ENCODE measurements at regions not wholly inside any gene's neighbourhood (a gene's known extent, or its start where the extent isn't known, plus 50 kb on each side); places are given as distances from the start of the nearest gene placed in this dataset.

DNA sequence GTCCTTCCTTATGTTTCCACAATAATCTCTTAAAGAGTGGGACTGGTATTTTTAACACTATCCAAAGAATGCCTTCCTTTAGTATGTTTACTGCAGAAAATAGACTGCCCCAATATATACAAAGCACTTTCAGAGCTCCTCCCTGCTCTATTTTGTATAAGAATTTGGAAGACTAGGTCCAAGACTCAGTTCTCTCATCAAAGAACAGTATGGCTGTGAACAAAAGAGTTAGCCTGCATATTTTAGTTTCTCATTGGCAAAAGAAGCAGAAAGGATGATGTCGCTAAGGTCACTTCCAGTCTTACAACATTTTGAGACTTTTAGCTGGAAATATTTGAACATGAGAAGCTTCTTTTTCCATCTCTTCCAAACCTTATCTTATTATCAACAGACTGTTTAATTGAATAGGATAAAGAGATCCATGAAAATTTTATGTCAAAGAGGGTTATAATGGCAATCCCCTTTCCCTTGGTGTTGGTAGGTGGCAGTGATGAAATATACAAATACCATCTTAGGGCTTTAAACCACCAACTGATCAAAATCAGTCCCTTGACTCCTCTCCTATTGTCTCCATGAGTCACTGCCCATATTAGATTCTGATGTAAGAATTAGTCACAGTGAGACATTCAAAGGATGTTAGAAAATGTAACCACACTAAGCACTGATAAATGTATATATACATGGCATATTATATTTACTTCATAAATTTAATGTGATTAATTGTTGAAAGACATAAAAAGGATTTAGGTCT is 266.9 kb upstream of the DSEL start:
- ChIA-PET POLR2A (no interaction called here), CTCF (no interaction called here)
- Histone ChIP-seq H3K36me3 (ENCODE audit: control insufficient read depth, insufficient read depth, low read length) (no peaks in the 10 kb centered on the region), H3K9me3 (ENCODE audit: control insufficient read depth, insufficient read depth, low read depth, low read length) (no peaks in the 10 kb centered on the region), H3K27ac (ENCODE audit: low read length) (no peak overlapping the region), H3K4me1 (ENCODE audit: control insufficient read depth, insufficient read depth, low read length) (no peaks in the 10 kb centered on the region), H3K27me3 (ENCODE audit: control insufficient read depth, insufficient read depth, low read length) (no peaks in the 10 kb centered on the region), H3K4me3 (ENCODE audit: low read depth in 2 of 2, low read length in 2 of 2) (no peak overlapping the region)
- ATAC-seq (peak; percentile 70; the same call in 1 of the 2 replicates), DNase-seq (ENCODE audit: low read depth, low spot score) (peak; percentile 64)
- in situ Hi-C loops (cut with HindIII; ENCODE audit: low pct_unique_long_range_greater_than_20kb, low sequenced_read_pairs) = no loop called here
- intact Hi-C loops (cut with micrococcal nuclease; ENCODE audit: unreplicated experiment) = no loop called here
- BruUV-seq (replicated peaks) = no TSS peak
- no peak for TF ChIP-seq TCF7L2 (IDR thresholded peaks at IDR 0.05; ENCODE audit: low read depth, low read length)
- no peak for TF ChIP-seq SIN3A (IDR thresholded peaks at IDR 0.05; ENCODE audit: borderline replicate concordance, insufficient read depth, low read depth, low read length)
- TF ChIP-seq CTCF (IDR thresholded peaks at IDR 0.05) = no peak
- TF ChIP-seq POLR2AphosphoS5 (IDR thresholded peaks at IDR 0.05; ENCODE audit: low read depth, low read length) = no peak
- no peak for TF ChIP-seq REST (IDR thresholded peaks at IDR 0.05; ENCODE audit: insufficient read depth in 1 of 2, low read depth in 2 of 2, low read length in 1 of 2)

GRCh38 chr18:67778016-67778415 is 261.5 kb upstream of the DSEL start:
- no peak for TF ChIP-seq POLR2AphosphoS5 (IDR thresholded peaks at IDR 0.05; ENCODE audit: low read depth, low read length)
- no peak for TF ChIP-seq REST (IDR thresholded peaks at IDR 0.05; ENCODE audit: insufficient read depth in 1 of 2, low read depth in 2 of 2, low read length in 1 of 2)
- TF ChIP-seq TCF7L2 (IDR thresholded peaks at IDR 0.05; ENCODE audit: low read depth, low read length) = no peak
- no peak for TF ChIP-seq CTCF (IDR thresholded peaks at IDR 0.05)
- no peak for TF ChIP-seq SIN3A (IDR thresholded peaks at IDR 0.05; ENCODE audit: borderline replicate concordance, insufficient read depth, low read depth, low read length)
- ChIA-PET CTCF (no interaction called here), POLR2A (no interaction called here)

More at GRCh38 chr18:67778016-67778415, 261.5 kb upstream of the DSEL start:
- H3K9me3 ChIP-seq (ENCODE audit: control insufficient read depth, insufficient read depth, low read depth, low read length) = no peaks in the 10 kb centered on the region
- no peaks in the 10 kb centered on the region for H3K4me1 ChIP-seq (ENCODE audit: control insufficient read depth, insufficient read depth, low read length)
- no peak for ATAC-seq
- H3K36me3 ChIP-seq (ENCODE audit: control insufficient read depth, insufficient read depth, low read length) = no peaks in the 10 kb centered on the region
- no peaks in the 10 kb centered on the region for H3K27me3 ChIP-seq (ENCODE audit: control insufficient read depth, insufficient read depth, low read length)
- in situ Hi-C loops (cut with HindIII; ENCODE audit: low pct_unique_long_range_greater_than_20kb, low sequenced_read_pairs) = no loop called here
- intact Hi-C loops (cut with micrococcal nuclease; ENCODE audit: unreplicated experiment) = no loop called here
- DNase-seq (ENCODE audit: low read depth, low spot score) = no peak
- no peak overlapping the region for H3K27ac ChIP-seq (ENCODE audit: low read length)
- BruUV-seq (replicated peaks) = no TSS peak
- H3K4me3 ChIP-seq (ENCODE audit: low read depth in 2 of 2, low read length in 2 of 2) = no peak overlapping the region
